NCI-H146 (cell line): ENCODE measurements at regions not wholly inside any gene's neighbourhood (a gene's known extent, or its start where the extent isn't known, plus 50 kb on each side); places are given as distances from the start of the nearest gene placed in this dataset.
"Not testable (repeated sequence)": the region's sequence is repeated elsewhere in the genome, so short reads cannot be mapped to it uniquely, and the experiment has no call there.

Source experiments
- DNase-seq: peaks from one replicate; lab custom pipeline; 2025; lab: John Stamatoyannopoulos, UW

- DNase-seq = not testable (repeated sequence)
Measured at GRCh38 chr11:67768001-67768730, 93.7 kb upstream of the ALDH3B2 start.

DNA sequence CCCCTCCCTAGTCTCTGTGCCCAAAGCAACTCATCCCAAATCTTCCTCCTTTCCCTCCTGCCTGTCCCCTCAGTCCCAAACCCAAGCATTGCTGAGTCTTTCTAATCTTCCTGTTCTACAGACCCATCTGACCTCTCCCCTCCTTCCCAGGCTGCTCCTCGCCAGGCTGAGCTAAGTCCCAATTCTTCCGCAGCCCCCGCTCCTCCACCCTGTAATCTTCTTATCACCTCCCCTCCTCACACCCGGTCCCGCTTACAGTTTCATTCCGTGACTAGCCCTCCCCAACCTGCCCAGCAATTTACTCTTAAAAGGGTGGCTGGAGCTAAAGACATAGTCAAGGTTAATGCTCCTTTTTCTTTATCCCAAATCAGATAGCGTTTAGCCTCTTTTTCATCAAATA, 86.8 kb upstream of the ALDH3B2 start:
- not testable (repeated sequence) for DNase-seq

- DNase-seq = not testable (repeated sequence)
Measured at GRCh38 chr11:67759321-67759720, 84.9 kb upstream of the ALDH3B2 start.

- not testable (repeated sequence) for DNase-seq
Measured at GRCh38 chr11:67758467-67758866, 84.0 kb upstream of the ALDH3B2 start.

DNA sequence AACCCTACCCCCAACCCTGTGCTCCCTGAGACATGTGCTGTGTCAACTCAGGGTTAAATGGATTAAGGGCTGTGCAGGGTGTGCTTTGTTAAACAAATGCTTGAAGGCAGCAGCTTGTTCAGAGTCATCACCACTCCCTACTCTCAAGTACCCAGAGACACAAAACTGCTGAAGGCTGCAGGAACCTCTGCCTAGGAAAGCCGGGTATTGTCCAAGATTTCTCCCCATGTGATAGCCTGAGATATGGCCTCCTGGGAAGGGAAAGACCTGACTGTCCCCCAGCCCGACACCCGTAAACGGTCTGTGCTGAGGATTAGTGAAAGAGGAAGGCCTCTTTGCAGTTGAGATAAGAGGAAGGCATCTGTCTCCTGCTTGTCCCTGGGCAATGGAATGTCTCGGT, 83.6 kb upstream of the ALDH3B2 start:
- not testable (repeated sequence) for DNase-seq

- not testable (repeated sequence) for DNase-seq
Measured at GRCh38 chr11:67753820-67754219, 79.4 kb upstream of the ALDH3B2 start.

DNA sequence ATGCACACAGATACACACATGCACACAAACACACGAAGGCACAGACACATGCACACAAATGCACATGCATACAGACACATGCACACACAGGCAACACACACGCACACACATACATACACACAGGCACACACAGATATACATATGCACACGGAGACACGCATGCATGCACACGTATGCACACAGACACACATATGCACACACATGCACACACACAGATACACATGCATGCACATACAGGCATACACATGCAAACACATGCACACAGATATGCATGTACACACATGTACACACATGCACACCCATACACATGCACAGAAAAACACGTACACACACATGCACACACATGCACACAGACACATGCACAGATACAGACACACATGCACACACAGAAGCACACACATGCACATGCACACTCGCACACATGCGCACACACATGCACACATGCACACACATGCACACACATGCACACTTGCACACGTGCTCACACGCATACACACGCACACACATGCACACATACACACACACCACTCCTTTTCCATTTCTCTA, 70.8 kb upstream of the ALDH3B2 start:
- no peak for DNase-seq

GRCh38 chr11:67744231-67744630, 69.8 kb upstream of the ALDH3B2 start:
- DNase-seq = not testable (repeated sequence)

- not testable (repeated sequence) for DNase-seq
Measured at GRCh38 chr11:67738231-67738630, 63.8 kb upstream of the ALDH3B2 start.

- DNase-seq = not testable (repeated sequence)
Measured at GRCh38 chr11:67737562-67738080, 63.2 kb upstream of the ALDH3B2 start.

DNA sequence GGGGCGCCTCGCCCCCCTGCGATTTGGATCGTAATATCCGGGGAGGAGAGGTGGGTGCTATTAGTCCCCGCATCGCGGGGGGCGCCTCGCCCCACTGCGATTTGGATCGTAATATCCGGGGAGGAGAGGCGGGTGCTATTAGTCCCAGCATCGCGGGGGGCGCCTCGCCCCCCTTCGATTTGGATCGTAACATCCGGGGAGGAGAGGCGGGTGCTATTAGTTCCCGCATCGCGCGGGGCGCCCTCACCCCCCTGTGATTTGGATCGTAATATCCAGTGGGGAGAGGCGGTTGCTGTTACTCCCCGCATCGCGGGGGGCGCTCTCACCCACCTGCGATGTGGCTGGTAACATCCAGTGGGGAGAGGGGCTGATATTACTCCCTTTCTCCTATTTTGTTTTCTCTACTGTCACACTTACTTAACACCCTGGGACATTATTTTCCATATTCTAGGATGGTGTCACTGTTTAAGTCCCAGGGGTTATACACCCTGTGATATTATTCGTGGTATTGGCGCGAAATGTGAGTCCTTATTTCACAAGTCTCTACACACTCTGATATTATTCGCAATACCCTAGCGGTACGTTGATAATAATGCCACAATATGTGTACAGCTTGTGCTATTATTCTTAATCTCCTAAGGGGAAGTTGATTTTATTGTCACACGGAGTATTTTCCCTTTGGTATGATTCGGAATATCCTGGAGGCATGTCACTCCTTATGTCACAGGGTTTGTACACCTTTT, 57.8 kb upstream of the ALDH3B2 start:
- DNase-seq = no peak

- no peak for DNase-seq
Measured at GRCh38 chr11:67731583-67731982, 57.2 kb upstream of the ALDH3B2 start.

DNA sequence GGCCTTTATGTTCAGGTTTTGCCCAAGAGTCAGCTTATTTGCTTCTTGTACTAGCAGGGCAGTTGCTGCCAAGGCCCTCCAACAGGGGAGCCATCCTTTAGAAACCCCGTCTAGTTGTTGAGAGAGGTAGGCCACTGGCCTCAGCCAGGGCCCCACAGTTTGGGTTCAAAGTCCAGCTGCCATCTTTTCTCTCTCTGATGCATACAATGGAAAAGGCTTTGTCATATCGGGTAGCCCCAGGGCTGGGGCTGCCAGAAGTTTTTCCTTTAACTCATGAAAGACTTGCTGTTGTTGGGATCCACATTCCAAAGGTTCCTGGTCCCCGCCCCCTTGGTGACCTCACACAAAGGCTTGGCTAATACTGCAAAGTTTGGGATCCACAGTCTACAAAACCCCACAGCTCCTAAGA, 53.7 kb upstream of the ALDH3B2 start:
- not testable (repeated sequence) for DNase-seq

DNA sequence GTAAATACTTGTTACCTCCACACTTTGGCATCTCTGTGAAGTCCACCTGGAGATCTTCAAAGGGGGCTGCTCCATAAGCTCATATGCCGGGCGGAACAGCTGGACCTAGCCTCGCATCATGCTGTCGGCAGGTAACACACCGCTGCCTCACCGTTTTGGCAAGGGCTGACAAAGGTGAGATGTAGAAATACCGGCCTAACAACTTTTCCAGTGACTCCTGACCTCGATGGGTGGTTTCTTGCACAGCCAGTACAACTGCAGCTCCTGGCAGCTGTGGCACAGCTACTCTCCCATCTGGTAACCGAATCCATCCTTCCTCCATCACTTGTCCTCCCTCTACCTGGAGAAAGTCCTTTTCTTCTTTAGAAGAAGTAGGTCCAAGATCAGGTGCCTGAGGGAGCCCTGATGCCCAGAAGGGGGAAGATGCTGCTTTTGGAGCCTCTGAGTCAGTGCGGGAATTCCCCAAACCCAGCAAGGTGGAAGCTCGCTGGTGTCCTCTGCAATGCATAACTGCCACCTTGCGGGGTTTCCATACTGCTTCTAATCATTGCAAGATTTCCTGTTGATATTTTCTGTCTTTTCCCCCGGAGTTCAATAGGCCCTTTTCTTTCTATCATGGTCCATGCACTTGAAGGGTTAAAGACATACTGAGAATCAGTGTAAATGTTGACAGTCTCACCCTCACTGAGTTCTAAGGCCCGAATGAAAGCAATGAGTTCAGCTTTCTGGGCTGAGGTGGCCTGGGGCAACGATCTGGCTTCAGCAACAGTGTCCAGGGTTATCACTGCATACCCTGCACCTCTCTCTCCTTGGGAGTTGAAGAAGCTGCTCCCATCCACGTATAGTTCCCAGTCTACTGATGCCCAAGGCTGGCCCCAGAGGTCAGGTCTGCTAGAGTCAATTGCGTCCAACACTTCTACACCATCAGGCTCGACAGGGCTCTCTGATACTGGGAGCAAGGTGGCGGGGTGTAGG, 52.9 kb upstream of the ALDH3B2 start:
- DNase-seq = not testable (repeated sequence)
